ENCODE measurements at regions not wholly inside any gene's neighbourhood (a gene's known extent, or its start where the extent isn't known, plus 50 kb on each side); places are given as distances from the start of the nearest gene placed in this dataset.

GRCh38 chr10:130637089-130637676 is 501.0 kb downstream of the GLRX3 start:
- TF ChIP-seq L3MBTL2 (conservative IDR thresholded peaks at IDR 0.05) (no peak), ZNF384 (IDR thresholded peaks at IDR 0.05) (no peak), ELF4 (IDR thresholded peaks at IDR 0.05) (no peak), FOXK2 (IDR thresholded peaks at IDR 0.05) (no peak), CTBP1 (IDR thresholded peaks at IDR 0.05; ENCODE audit: borderline replicate concordance) (no peak), LEF1 (IDR thresholded peaks at IDR 0.05; ENCODE audit: borderline replicate concordance) (no peak)
- TF ChIP-seq, protein P1, sequence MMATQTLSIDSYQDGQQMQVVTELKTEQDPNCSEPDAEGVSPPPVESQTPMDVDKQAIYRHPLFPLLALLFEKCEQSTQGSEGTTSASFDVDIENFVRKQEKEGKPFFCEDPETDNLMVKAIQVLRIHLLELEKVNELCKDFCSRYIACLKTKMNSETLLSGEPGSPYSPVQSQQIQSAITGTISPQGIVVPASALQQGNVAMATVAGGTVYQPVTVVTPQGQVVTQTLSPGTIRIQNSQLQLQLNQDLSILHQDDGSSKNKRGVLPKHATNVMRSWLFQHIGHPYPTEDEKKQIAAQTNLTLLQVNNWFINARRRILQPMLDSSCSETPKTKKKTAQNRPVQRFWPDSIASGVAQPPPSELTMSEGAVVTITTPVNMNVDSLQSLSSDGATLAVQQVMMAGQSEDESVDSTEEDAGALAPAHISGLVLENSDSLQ (IDR thresholded peaks at IDR 0.05): no peak
- ChIA-PET POLR2A (no interaction called here), CTCF (no interaction called here)
- DNase-seq (ENCODE audit: extremely low spot score): no peak

- CTCF ChIA-PET: no interaction called here
- DNase-seq (ENCODE audit: extremely low spot score): no peak
- POLR2A ChIA-PET: no interaction called here
- TF ChIP-seq TARDBP (IDR thresholded peaks at IDR 0.05) (no peak), SP1 (IDR thresholded peaks at IDR 0.05) (no peak), ELF4 (IDR thresholded peaks at IDR 0.05) (no peak), BHLHE40 (IDR thresholded peaks at IDR 0.05; ENCODE audit: borderline replicate concordance) (no peak), NFRKB (IDR thresholded peaks at IDR 0.05) (no peak), L3MBTL2 (conservative IDR thresholded peaks at IDR 0.05) (no peak), ZNF384 (IDR thresholded peaks at IDR 0.05) (no peak), FOXM1 (IDR thresholded peaks at IDR 0.05; ENCODE audit: borderline replicate concordance) (no peak), CTBP1 (IDR thresholded peaks at IDR 0.05; ENCODE audit: borderline replicate concordance) (no peak), LEF1 (IDR thresholded peaks at IDR 0.05; ENCODE audit: borderline replicate concordance) (no peak)
- TF ChIP-seq, protein P1 (IDR thresholded peaks at IDR 0.05): no peak
Observed at GRCh38 chr10:130638991-130639390, 502.8 kb downstream of the GLRX3 start.

- POLR2A ChIA-PET: no interaction called here
- TF ChIP-seq FOXA1 (IDR thresholded peaks at IDR 0.05) (no peak), ARNT (IDR thresholded peaks at IDR 0.05) (no peak), ZNF384 (IDR thresholded peaks at IDR 0.05) (no peak), TARDBP (IDR thresholded peaks at IDR 0.05) (no peak), FOXM1 (IDR thresholded peaks at IDR 0.05; ENCODE audit: borderline replicate concordance) (no peak), HDGF (IDR thresholded peaks at IDR 0.05; ENCODE audit: borderline replicate concordance) (no peak), FOXK2 (IDR thresholded peaks at IDR 0.05) (no peak), SUZ12 (IDR thresholded peaks at IDR 0.05) (no peak), L3MBTL2 (conservative IDR thresholded peaks at IDR 0.05) (no peak), NFRKB (IDR thresholded peaks at IDR 0.05) (no peak), BHLHE40 (IDR thresholded peaks at IDR 0.05; ENCODE audit: borderline replicate concordance) (no peak), CTBP1 (IDR thresholded peaks at IDR 0.05; ENCODE audit: borderline replicate concordance) (no peak), SP1 (IDR thresholded peaks at IDR 0.05) (no peak), LEF1 (IDR thresholded peaks at IDR 0.05; ENCODE audit: borderline replicate concordance) (no peak), ELF4 (IDR thresholded peaks at IDR 0.05) (no peak)
- TF ChIP-seq, protein P1 (IDR thresholded peaks at IDR 0.05): no peak
- CTCF ChIA-PET: no interaction called here
- no peak for DNase-seq (ENCODE audit: extremely low spot score)
Observed at GRCh38 chr10:130642926-130643325, 506.7 kb downstream of the GLRX3 start.

DNA sequence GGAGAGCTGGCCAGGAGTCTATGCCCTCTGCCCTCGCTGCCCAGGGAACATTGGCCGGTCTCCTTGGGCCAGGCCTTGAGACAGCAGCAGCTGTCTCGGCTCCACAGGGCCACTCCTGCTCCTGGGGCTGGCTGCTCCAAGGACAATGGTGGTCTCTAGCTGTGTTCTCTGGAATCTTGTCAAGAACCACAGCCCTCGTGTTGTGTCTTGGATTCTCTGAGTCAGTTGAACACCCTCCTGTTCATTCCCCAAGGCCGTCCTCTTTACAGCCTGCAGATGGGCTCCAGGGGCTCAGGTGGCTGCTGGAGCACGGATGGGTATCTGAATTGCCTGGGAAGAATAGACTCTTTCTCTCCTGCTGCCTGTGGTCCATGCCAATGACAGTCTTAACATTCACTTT is 511.1 kb downstream of the GLRX3 start:
- TF ChIP-seq, protein P1 (IDR thresholded peaks at IDR 0.05): no peak
- TF ChIP-seq SP1 (IDR thresholded peaks at IDR 0.05) (no peak), BHLHE40 (IDR thresholded peaks at IDR 0.05; ENCODE audit: borderline replicate concordance) (no peak), FOXM1 (IDR thresholded peaks at IDR 0.05; ENCODE audit: borderline replicate concordance) (no peak), NFRKB (IDR thresholded peaks at IDR 0.05) (no peak), SUZ12 (IDR thresholded peaks at IDR 0.05) (no peak), LEF1 (IDR thresholded peaks at IDR 0.05; ENCODE audit: borderline replicate concordance) (no peak), FOXK2 (IDR thresholded peaks at IDR 0.05) (no peak)
- CTCF ChIA-PET: no interaction called here
- no peak for DNase-seq (ENCODE audit: extremely low spot score)
- POLR2A ChIA-PET: no interaction called here

DNA sequence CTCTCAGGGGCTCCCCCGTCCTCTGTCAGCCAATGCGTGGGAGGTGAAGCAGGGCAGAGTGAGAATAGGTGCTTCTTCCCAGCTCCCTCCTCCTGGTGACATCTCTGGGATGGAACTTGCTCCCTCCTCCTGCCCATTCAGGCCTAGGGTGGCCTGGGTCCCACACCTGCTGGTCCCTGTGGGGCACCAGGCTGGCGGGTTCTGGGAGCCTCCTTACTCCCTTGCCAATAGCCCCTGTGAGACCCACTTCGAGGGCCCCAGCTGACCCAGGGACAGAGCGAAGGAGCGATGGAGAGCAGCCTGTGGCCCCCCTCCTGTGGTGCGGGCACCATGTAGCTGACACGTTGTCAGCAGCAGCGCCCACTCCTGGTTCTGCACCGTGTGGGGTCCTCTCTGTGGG is 512.6 kb downstream of the GLRX3 start:
- no peak for TF ChIP-seq FOXK2 (IDR thresholded peaks at IDR 0.05)
- TF ChIP-seq ELF4 (IDR thresholded peaks at IDR 0.05): no peak
- no peak for TF ChIP-seq CTBP1 (IDR thresholded peaks at IDR 0.05; ENCODE audit: borderline replicate concordance)
- DNase-seq (ENCODE audit: extremely low spot score): no peak
- CTCF ChIA-PET: no interaction called here
- POLR2A ChIA-PET: no interaction called here

DNA sequence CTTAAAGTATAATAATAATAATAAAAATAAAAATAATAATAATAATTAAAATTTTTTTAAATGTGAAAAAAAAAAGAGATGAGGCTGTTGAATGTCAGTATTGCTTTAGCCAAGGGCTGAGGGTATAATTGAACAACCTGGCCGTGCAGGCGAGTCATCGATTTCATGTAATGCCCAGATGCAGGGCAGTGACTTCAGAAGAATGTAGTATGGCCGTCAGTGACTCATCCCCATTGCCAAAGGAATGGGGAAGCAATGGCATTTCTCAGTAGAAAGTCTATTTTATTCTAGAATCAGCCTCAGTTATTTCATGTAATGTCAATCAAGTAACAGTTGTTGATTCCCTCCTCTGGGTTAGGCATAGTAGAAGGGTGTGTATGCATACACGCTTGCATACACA is 516.4 kb downstream of the GLRX3 start:
- TF ChIP-seq ELF4 (IDR thresholded peaks at IDR 0.05) (no peak), LEF1 (IDR thresholded peaks at IDR 0.05; ENCODE audit: borderline replicate concordance) (no peak), SP1 (IDR thresholded peaks at IDR 0.05) (no peak), FOXA1 (IDR thresholded peaks at IDR 0.05) (no peak)
- ChIA-PET CTCF (no interaction called here), POLR2A (no interaction called here)
- DNase-seq (ENCODE audit: extremely low spot score): no peak

Measured in HEK293T (cell line).